ENCODE measurements at regions not wholly inside any gene's neighbourhood (a gene's known extent, or its start where the extent isn't known, plus 50 kb on each side); places are given as distances from the start of the nearest gene placed in this dataset.
"Not testable (repeated sequence)": the region's sequence is repeated elsewhere in the genome, so short reads cannot be mapped to it uniquely, and the experiment has no call there.

DNA sequence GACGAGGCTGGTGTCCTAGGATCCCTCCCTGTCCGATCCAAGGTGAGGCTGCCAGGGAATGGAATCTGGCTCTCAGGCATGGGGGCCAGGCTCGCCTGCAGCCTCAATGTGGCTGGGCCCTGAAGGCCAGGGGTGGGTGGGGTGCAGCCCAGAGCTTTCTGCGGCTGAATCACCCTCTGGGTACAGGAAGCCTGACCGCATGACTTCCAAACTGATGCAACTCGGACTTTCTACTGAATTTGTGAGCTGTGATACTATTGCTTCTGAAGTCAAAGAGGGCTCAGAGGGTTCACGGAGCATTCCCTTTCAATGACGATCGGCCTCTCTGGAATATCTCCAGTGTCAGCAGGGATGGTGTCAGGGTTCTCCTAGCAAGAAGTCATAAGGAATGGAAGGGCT is 123.7 kb downstream of the METRNL start:
- Histone ChIP-seq H3K4me1 (peaks cover 89% of the 10 kb centered on the region), H3K4me3 (no peak overlapping the region), H3K36me3 (no peaks in the 10 kb centered on the region), H3K4me2 (peak overlapping the region; percentile 99), H3K9me3 (no peaks in the 10 kb centered on the region), H3K27ac (peak overlapping the region; percentile 42), H3K27me3 (no peaks in the 10 kb centered on the region), H3K9ac (no peak overlapping the region), H4K20me1 (no peaks in the 10 kb centered on the region)
- no peak for TF ChIP-seq Cebpa-rat (IDR thresholded peaks at IDR 0.05)

GRCh38 chr17:83203472-83204221 is 124.2 kb downstream of the METRNL start:
- Histone ChIP-seq H4K20me1 (no peaks in the 10 kb centered on the region), H3K9me3 (no peaks in the 10 kb centered on the region), H3K4me3 (no peak overlapping the region), H3K9ac (no peak overlapping the region), H3K4me1 (peaks cover 83% of the 10 kb centered on the region), H3K36me3 (no peaks in the 10 kb centered on the region), H3K27me3 (no peaks in the 10 kb centered on the region), H3K27ac (peak overlapping the region; percentile 42), H3K4me2 (peak overlapping the region; percentile 99)
- TF ChIP-seq Cebpa-rat (IDR thresholded peaks at IDR 0.05), result no peak

DNA sequence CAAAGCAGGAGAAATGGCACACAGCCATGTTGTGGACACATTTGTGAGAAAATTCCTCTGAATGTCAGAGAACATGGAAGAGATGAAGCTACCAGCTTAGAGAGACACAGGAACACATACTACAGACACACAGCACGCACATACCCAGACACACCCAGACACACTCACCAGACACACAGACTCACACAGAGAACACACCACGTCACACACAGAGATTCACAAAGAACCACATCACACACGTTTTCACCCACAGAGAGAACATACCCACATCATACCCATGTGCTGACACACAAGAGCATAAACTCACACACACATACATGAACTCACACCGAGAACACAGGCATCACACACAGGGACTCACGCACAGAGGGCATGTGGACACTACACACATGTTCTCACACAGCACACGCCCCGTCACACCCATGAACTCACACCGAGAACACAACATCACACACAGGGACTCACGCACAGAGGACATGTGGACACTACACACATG is 124.9 kb downstream of the METRNL start:
- H3K4me1 ChIP-seq, result peaks cover 77% of the 10 kb centered on the region
- H4K20me1 ChIP-seq, result no peaks in the 10 kb centered on the region
- H3K9me3 ChIP-seq, result no peaks in the 10 kb centered on the region
- TF ChIP-seq Cebpa-rat (IDR thresholded peaks at IDR 0.05), result no peak
- no peak overlapping the region for H3K4me3 ChIP-seq
- H3K27ac ChIP-seq, result no peak overlapping the region
- no peaks in the 10 kb centered on the region for H3K27me3 ChIP-seq
- H3K36me3 ChIP-seq, result no peaks in the 10 kb centered on the region
- H3K9ac ChIP-seq, result no peak overlapping the region
- H3K4me2 ChIP-seq, result peak overlapping the region; percentile 99

GRCh38 chr17:83204736-83205386 is 125.5 kb downstream of the METRNL start:
- Histone ChIP-seq H3K4me1 (peaks cover 71% of the 10 kb centered on the region), H3K4me2 (peak overlapping the region; percentile 42)
- H3K9ac ChIP-seq, H3K27me3 ChIP-seq, H4K20me1 ChIP-seq, H3K9me3 ChIP-seq, H3K36me3 ChIP-seq, H3K27ac ChIP-seq, H3K4me3 ChIP-seq: not testable (repeated sequence)

GRCh38 chr17:83205387-83206035 is 126.1 kb downstream of the METRNL start:
- H3K9me3 ChIP-seq, H3K27me3 ChIP-seq, H4K20me1 ChIP-seq, H3K27ac ChIP-seq, H3K4me3 ChIP-seq, H3K36me3 ChIP-seq, H3K9ac ChIP-seq: not testable (repeated sequence)
- Histone ChIP-seq H3K4me1 (peaks cover 64% of the 10 kb centered on the region), H3K4me2 (peak overlapping the region; percentile 52)

DNA sequence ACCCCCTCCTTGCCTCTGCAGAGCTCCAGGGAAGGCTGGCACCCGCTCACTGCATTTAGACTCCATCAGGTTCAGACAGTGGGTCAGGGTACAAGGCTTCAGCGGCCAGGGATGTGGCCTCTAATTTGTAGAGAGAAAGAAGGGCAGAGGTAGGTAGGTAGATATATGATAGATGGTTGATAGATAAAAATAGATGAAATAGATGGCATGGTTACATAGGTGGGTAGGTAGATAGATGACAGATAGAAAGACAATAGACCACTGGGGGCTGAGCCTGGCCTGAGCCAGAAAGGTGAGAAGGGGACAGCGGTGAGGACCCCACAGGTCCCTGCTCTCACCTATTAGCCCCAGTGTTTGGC is 126.6 kb downstream of the METRNL start:
- not testable (repeated sequence) for H3K36me3 ChIP-seq, H3K27ac ChIP-seq, H3K9me3 ChIP-seq, H3K9ac ChIP-seq, H4K20me1 ChIP-seq, H3K27me3 ChIP-seq, H3K4me3 ChIP-seq
- peaks cover 59% of the 10 kb centered on the region for H3K4me1 ChIP-seq
- peak overlapping the region; percentile 52 for H3K4me2 ChIP-seq

- peak overlapping the region; percentile 59 for H3K4me2 ChIP-seq
- not testable (repeated sequence) for H3K4me3 ChIP-seq, H3K36me3 ChIP-seq, H4K20me1 ChIP-seq, H3K9me3 ChIP-seq, H3K27ac ChIP-seq, H3K9ac ChIP-seq, H3K27me3 ChIP-seq
- peaks cover 49% of the 10 kb centered on the region for H3K4me1 ChIP-seq
Observed at GRCh38 chr17:83206819-83207588, 127.6 kb downstream of the METRNL start.

DNA sequence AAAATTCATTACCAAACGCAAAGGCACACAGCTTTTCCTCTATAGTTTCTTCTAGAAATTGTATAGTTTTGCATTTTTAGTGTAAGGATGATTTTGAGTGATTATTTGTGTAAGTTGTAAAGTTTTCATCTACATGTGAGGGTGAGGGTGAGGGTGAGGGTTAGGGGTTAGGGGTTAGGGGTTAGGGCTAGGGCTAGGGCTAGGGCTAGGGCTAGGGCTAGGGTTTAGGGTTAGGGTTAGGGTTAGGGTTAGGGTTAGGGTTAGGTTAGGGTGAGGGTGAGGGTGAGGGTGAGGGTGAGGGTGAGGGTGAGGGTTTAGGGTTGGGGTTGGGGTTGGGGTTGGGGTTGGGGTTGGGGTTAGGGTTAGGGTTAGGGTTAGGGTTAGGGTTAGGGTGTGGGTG is 167.6 kb downstream of the METRNL start:
- H3K9ac ChIP-seq, H3K27ac ChIP-seq, H3K9me3 ChIP-seq, H3K4me3 ChIP-seq, H3K36me3 ChIP-seq, H3K4me1 ChIP-seq, H3K27me3 ChIP-seq, H3K4me2 ChIP-seq, H4K20me1 ChIP-seq: not testable (repeated sequence)
